NCI-H146 treated with DMSO at 0.1 percent for 48 hours (cell line): ENCODE measurements at regions not wholly inside any gene's neighbourhood (a gene's known extent, or its start where the extent isn't known, plus 50 kb on each side); places are given as distances from the start of the nearest gene placed in this dataset.
"Not testable (repeated sequence)": the region's sequence is repeated elsewhere in the genome, so short reads cannot be mapped to it uniquely, and the experiment has no call there.

Experiments used
- DNase-seq: peaks from one replicate; lab custom pipeline; 2025; ENCODE audit not compliant: unreplicated experiment; lab: John Stamatoyannopoulos, UW

GRCh38 chr10:8173243-8173865 lies 118.9 kb downstream of the GATA3 start:
- DNase-seq, result no peak

- no peak for DNase-seq
Observed at GRCh38 chr10:8173866-8174243, 119.4 kb downstream of the GATA3 start.

DNA sequence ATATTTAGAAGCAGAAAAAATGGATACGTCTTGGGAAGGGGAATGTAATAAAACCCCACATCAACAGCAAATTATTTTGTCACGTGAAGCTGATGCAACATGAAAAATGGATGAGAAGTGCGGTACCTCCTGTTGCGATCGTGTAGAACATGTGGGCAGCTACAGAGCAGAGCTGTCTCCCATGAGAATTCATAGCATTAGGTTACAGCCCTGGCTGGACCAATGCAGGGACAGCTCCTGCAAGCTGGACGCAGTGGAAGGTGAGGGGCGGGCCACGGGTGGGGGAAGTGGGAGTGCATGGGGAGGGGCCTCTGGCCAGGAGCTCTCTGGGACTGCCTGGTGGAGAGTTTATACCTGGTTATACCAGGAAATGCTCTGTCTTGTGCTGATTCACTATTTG lies 120.3 kb downstream of the GATA3 start:
- DNase-seq, result no peak

DNA sequence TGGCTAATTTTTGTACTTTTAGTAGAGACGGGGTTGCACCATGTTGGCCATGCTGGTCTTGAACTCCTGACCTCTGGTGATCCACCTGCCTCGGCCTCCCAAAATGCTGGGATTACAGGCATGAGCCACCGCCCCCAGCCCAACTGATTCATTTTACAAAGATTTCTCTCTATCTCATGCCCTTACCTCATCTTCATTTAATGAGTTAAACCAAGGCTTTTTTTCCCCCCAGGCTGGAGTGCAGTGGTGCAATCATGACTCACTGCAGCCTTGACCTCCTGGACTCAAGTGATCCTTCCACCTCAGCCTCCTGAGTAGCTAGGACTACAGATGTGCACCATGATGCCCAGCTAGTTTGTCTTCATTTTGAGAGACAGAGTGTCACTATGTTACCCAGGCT lies 123.0 kb downstream of the GATA3 start:
- DNase-seq, result not testable (repeated sequence)

- DNase-seq, result not testable (repeated sequence)
Observed at GRCh38 chr10:8179773-8180172, 125.3 kb downstream of the GATA3 start.

- no peak for DNase-seq
Observed at GRCh38 chr10:8180360-8181109, 126.0 kb downstream of the GATA3 start.

DNA sequence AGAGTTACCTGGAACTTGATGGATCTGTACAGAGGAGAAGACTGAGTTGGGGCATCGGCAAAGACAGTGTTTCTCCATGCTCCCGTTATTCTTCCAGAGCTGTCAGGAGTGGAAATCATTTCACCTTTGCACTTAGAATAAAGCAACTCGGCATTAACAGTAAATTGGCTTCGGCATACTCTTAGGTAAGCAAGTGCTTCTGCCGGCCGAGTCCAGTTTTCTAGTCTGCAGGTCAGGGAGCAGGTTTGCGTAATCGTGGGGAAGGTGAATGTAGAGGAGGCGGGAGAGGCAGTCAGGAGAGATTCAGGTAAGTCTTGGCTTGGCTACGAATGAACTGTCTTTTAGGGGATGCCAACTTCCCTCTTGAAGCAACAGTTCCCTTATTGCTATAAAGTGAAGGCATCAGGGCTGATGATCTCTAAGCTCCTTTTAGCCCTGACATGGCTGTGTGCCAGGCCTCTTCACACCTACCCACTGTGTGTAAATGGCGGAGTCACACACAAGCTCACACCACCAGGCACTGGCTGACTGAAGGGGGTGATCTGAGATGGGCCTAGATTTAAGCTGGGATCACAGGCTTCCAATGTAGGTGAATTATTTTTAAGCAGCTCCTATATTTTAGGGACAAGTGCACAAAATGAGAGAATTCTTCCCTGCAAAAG lies 127.1 kb downstream of the GATA3 start:
- no peak for DNase-seq

- DNase-seq, result no peak
Observed at GRCh38 chr10:8182806-8183205, 128.3 kb downstream of the GATA3 start.

GRCh38 chr10:8183241-8183704 lies 128.8 kb downstream of the GATA3 start:
- no peak for DNase-seq

GRCh38 chr10:8187171-8187666 lies 132.7 kb downstream of the GATA3 start:
- no peak for DNase-seq

- no peak for DNase-seq
Observed at GRCh38 chr10:8189458-8189857, 135.0 kb downstream of the GATA3 start.

- DNase-seq, result no peak
Observed at GRCh38 chr10:8192301-8192700, 137.8 kb downstream of the GATA3 start.

DNA sequence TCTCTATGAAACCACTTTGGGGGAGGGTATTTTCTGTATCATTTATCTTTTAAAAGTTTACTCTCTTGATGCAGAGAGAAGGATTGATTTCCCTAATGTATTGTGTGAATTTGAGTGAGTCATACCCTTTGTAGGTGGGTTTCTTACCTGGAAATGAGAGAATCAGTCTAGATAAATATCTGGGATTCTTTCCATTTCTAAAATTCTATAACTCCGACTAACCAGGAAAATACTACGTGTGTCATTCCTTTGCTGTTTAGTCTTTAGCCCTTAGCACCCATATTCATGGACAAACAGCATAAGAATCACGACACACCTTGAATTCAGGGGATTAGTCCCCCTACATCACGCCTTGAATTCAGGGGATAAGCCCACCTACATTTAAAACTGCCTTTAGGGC lies 139.1 kb downstream of the GATA3 start:
- DNase-seq, result no peak

DNA sequence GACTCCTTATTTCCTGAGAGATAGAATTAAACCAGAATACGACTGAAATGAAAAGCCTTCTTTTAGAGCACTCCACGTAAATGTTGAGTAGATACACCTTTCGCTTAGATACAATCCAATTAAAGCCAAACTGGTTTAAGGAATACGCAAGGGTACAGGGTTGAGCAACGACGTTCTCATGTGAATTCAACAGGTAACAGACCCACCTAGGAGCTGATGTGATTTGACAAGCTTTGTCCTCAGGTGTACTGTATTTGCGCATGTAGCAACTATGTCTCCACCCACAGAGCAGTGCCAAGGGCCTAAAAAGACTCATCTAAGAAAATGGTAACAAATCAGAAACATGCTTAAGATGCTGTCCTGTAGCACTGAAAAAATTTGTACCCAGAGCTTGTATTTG lies 139.6 kb downstream of the GATA3 start:
- no peak for DNase-seq

DNA sequence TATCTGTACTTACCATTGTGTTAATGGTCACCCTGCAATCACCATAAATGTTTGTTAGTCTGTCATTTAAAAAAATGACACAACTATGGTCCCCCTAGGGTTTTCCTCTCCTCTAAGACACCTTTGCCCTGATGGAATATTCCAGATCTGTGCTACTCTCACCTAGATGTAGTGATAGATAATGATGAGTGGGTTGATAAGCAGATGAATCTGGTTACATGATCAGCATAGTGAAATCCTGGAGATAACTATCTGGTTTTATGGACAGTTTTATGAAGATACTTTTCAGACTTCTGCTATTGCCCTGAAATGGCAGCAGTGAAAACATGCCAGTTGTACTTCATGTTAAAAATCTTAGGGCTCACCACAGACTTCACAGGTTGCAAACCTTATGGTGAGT lies 152.4 kb downstream of the GATA3 start:
- DNase-seq, result no peak

DNA sequence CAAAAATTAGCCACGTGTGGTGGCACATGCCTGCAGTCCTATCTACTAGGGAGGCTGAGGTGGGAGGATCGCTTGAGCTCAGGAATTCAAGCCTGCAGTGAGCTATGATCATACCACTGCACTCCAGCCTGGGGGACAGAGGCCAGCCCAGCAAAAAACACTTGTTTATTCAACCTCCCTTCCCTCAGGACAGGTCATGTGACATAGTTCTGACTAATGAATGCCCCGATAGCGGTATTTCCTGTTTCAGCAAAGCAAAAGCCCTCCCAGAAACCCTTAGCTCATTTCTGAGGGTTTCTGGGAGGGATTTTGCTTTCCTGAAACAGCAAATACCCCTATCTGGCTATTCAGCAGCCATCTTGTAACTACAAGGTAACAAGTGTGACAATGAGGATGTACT lies 157.1 kb downstream of the GATA3 start:
- no peak for DNase-seq

- no peak for DNase-seq
Observed at GRCh38 chr10:8213735-8214134, 159.2 kb downstream of the GATA3 start.

DNA sequence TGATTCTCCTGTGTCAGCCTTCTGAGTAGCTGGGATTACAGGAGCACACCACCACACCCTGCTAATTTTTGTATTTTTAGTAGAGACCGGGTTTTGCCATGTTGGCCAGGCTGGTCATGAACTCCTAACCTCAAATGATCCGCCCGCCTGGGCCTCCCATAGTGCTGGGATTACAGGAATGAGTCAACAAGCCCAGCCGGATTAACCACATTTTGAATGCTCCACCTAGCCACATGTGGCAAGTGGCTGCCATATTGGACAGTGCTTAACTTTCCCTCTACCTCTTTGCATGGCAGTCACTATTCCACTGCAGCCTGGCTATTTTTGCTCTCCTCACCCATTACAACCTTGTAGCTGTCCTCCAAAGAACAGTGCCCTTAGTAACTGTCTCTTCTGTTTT lies 160.1 kb downstream of the GATA3 start:
- no peak for DNase-seq

DNA sequence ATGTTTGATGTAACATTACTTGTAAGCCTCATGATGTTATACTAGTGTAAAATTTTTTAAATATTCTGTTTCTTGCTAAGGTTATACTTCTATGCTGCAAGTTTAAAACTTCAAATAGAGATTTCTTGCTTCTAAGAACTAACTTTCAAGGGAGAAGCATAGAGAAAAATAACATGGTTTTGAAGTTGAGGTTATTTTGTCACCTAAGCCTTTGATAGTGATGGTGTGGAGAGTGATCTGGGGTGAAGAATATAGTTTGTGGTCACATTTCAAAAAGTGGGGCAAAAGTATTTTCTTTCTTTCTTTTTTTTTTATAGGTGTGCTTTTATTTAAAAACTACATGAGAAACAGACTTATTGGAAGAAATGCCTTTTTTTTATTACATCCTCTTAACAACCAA lies 162.4 kb downstream of the GATA3 start:
- DNase-seq, result no peak

- no peak for DNase-seq
Observed at GRCh38 chr10:8221451-8221850, 167.0 kb downstream of the GATA3 start.

DNA sequence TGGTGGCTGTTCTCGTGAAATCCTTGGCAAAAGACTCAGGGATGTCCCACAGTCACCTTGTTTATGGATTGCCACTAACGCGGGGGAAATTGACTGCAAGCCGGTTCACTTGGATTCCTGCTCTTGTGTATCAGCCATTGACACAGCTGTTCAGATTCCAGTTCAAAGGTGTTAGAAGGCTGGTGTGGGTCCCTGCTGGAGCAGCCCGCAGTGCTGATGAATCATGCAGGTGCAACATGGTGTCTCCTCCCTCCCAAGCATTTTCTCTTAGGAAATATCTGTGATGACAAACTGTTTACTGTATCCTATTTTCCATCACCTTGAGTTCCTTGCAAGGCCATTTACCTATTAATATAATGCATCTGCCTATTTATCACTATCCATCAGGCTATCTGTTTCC lies 170.1 kb downstream of the GATA3 start:
- DNase-seq, result no peak

GRCh38 chr10:8225187-8225586 lies 170.7 kb downstream of the GATA3 start:
- no peak for DNase-seq
